ENCODE measurements at regions not wholly inside any gene's neighbourhood (a gene's known extent, or its start where the extent isn't known, plus 50 kb on each side); places are given as distances from the start of the nearest gene placed in this dataset.

GRCh38 chr4:148795156-148795864 lies 353.1 kb upstream of the NR3C2 start:
- no peak for DNase-seq

GRCh38 chr4:148793221-148793620 lies 351.0 kb upstream of the NR3C2 start:
- DNase-seq, result no peak

- DNase-seq, result no peak
These were observed 348.5 kb upstream of the NR3C2 start for GRCh38 chr4:148790691-148791090.

- no peak for DNase-seq
These were observed 348.0 kb upstream of the NR3C2 start for GRCh38 chr4:148790246-148790645.

DNA sequence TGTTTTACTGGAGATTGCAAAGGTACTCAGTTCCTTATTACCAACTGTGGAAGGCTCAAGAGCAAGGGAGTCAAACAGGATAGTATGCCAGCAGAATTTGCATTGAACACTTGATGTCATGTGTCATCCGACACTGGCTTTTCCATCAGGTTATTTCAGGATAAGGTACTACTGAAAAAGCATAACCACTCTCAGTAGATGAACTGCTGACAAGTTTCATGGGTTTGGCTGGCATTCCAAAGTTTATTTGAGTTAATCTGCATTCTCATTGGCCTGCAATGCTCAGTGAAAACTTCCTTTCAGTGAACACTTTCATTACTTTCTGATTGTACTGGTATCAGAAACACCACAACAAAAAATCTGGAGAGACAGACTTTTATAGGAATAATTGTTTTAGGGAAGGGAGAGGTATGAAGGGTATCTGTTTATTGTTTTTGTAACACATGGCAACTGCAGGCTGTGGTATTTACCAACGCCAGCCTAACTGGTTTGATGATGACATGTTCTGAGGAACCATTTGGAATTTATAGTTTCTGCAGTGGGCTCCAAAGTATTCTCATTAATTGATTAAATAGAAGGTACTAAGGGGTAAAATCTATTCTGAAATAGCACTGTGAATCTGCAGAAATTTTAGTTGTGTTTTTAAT lies 345.7 kb upstream of the NR3C2 start:
- no peak for DNase-seq

- DNase-seq, result no peak
These were observed 345.1 kb upstream of the NR3C2 start for GRCh38 chr4:148787285-148787684.

DNA sequence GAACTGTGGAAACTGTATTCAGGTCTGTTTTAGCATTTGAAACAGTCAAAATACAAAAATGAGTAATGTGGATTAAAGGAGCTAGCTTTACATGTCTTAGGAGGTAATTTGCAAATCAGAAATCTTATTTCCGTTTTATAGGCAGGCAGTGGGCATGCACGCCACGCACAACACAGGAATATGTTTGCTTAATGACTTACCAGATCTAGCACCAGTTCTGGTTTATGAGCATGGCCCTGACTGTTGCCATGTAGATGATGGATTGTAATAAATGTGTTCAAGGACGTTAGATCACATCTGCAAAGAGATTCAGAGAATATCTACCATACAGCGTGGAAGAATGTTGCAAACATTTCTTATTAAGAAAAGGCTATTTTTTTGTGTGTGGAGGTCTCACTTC lies 344.5 kb upstream of the NR3C2 start:
- DNase-seq, result no peak

GRCh38 chr4:148782284-148782683 lies 340.1 kb upstream of the NR3C2 start:
- no peak for DNase-seq

DNA sequence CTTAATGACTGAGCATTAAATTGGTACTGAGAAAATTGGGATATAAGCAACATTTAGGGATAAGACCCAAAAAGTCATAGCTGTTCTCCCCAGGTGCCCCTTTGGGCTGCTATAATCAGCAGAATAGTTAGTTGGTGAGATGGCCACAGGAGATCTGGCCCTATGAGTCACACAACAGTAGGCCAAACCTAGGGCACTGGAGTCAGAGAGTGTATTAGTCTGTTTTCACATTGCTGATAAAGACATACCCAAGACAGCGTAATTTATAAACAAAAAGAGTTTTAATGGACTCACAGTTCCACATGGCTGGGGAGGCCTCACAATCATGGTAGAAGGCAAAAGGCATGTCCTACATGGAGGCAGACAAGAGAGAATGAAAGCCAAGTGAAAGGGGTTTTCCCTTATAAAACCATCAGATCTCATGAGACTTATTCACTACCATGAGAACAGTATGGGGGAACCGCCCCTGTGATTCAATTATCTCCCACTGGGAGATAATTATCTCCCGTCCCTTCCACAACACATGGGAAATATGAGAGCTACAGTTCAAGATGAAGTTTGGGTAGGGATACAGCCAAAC lies 338.3 kb upstream of the NR3C2 start:
- DNase-seq, result no peak

- no peak for DNase-seq
These were observed 337.6 kb upstream of the NR3C2 start for GRCh38 chr4:148779771-148780170.

DNA sequence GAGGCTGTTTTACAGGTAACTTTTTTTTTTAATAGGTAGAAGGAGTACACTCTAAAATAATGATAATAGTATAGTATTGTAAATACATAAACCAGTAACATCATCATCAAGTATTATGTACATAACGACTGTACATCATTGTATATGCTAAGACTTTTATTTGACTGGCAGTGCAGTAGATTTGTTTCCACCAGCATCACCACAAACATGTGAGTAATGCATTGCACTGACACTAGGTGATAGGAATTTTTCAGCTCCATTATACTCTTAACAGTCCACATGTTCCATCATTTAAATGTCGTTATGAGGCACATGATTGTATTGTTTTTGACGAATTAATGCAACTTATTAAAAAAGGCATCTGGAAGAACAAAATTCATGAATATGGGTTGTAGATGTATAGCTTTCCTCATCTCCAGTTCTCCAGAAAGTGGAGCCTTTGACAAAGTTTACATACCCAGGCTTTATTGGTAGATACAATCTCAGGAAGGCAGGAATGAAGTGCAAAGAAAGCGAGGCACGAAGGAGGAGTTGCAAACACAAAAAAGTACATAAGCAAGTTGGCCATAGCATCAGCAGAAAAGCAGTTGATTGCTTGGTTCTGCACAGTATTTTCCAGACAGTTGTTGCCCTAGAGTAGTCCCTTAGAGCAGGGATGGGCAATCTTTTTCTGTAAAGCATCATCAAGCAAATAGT lies 336.9 kb upstream of the NR3C2 start:
- no peak for DNase-seq

DNA sequence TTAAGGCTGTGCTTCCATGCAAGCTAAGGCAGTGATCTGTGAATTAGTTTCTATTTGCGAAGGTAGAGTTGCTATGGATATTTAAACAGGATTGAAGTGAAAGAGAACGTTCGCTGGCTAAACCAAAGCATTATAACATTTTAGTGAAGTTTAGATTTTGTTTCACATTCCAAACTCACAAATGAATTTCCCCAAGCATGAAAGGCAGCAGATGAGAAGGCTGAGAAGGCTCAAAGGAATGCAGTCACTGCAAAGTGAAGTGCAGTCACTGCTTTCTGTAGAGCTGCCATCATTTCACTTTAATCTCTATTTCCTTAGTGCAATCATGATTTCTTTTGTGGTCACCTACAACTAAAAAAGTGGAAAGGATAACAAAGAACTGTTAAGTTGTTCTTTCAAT lies 334.7 kb upstream of the NR3C2 start:
- DNase-seq, result no peak

GRCh38 chr4:148774134-148774533 lies 331.9 kb upstream of the NR3C2 start:
- DNase-seq, result no peak

DNA sequence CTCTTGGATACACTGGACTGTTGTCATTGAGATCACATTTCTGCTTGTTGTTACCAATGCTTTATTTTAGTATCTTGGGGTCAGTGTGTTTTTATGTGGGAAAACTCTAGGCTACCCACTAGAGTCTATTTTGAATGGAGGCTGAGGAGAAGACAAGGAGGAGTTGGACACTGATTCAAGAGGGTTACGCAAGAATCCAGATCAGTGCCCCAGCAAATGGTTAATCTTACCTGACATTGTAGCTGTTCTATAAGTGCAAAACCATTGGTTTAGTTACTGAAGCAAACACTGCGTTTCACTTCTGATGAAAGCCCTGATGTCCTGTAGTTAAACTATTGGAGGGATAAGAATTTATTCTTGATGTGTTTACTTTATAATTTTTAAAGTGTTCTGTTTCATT lies 331.1 kb upstream of the NR3C2 start:
- no peak for DNase-seq

GRCh38 chr4:148770848-148771247 lies 328.6 kb upstream of the NR3C2 start:
- DNase-seq, result no peak

GRCh38 chr4:148770377-148770776 lies 328.2 kb upstream of the NR3C2 start:
- DNase-seq, result no peak

DNA sequence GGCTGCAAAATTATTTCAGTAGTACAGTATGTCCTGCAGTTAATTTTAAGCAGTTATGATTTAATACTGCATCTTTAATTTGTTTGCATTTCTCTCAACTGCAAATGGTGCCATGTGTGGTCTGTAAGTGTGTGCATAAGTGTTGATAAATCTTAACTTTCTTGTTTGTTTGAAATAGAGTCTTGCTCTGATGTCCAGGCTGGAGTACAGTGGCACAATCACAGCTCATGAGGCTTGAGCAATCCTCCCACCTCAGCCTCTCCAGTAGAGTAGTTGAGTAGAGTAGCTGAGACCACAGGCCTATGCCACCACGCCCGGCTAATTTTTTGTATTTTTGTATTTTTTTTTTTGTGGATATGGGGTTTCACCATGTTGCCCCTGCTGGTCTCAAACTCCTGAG lies 322.5 kb upstream of the NR3C2 start:
- DNase-seq, result no peak

GRCh38 chr4:148757171-148757570 lies 315.0 kb upstream of the NR3C2 start:
- DNase-seq, result no peak

GRCh38 chr4:148749403-148749802 lies 307.2 kb upstream of the NR3C2 start:
- no peak for DNase-seq

- DNase-seq, result no peak
These were observed 305.6 kb upstream of the NR3C2 start for GRCh38 chr4:148747721-148748268.

DNA sequence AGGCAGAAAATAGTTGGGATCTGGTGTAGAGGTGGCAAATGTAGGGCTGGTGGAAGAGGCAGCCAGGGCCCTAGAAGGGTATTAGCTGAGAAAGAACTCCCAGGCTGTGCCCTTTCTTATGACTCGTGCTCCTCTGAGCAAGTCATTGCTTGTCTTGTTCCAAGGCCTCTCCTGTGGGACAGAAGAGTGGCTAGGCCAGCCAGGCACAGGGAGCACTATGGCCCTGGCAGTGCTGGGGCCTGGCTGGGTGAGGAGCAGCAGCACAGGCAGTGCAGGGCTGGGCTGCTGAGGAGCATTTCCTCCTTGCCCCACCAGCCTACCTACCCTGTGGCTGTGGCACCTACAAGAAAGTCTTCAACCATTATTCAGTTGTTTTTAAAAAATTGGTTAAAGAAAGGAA lies 298.5 kb upstream of the NR3C2 start:
- DNase-seq, result no peak

DNA sequence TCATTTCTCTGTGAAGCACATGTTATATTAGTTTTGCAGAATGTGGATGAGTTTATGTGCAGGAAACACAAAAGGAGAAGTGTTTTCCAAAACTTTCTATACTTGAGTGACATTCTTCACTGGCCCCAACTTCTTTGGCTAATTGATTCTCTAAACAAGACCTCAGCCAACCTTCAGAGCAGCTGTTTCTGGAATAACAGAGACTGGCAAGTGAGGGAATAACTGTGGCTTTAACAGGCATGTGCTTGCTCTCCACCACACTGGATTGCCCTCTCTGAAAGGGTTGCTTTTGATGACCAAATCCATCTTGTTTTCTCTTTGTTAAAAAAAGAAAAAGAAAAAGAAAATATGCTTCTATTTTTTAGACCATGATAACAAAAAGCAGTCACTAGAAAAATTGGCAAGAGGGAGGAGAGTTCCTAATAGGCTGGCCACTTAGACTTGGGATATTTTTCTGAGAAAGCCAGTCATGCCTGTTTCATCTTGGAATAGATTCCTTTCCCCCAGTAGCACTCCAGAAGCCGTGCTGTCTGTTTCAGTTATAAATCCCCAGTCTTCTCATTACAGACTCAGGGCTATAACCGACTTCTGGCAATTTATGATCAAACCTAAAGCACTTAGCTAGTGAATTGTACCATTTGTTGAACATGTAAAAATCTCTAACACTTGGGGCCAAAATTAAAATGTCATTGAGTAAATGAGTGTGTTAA lies 295.0 kb upstream of the NR3C2 start:
- no peak for DNase-seq

Data from suppressor macrophage treated with lipopolysaccharide for 4 hours (primary cell).